ENCODE measurements at regions not wholly inside any gene's neighbourhood (a gene's known extent, or its start where the extent isn't known, plus 50 kb on each side); places are given as distances from the start of the nearest gene placed in this dataset.
"Not testable (repeated sequence)": the region's sequence is repeated elsewhere in the genome, so short reads cannot be mapped to it uniquely, and the experiment has no call there.

DNA sequence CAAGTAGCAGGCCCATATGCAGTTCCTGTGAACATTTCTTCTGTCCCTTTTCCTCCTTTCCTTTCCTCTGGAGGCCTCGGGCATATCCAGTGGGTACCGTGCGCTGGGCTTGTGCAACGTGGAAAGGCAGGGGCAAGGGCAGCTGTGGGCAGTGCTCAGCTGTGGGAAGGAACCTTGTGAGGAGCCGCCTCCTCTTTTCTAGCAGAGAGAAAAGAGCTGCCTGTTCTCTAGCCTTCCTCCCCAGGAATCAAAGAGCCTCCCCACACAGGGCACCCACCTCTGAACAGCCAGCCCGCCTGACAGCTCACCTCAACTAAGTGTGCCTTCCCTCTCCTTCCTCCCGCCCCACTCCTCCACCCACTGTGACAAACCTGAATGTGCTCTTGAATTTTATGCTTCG, 143.3 kb upstream of the HDDC2 start:
- H3K27me3 ChIP-seq: no peaks in the 10 kb centered on the region
- ATAC-seq (no peak), DNase-seq (no peak)
- no peaks in the 10 kb centered on the region for H3K36me3 ChIP-seq
- H3K4me1 ChIP-seq: no peaks in the 10 kb centered on the region
- TF ChIP-seq POLR2A (IDR thresholded peaks at IDR 0.05) (no peak), CTCF (IDR thresholded peaks at IDR 0.05 in 4 of 5, conservative IDR thresholded peaks at IDR 0.05 in 1 of 5) (no peak)
- no peak overlapping the region for H3K4me3 ChIP-seq
- intact Hi-C loops (cut with DNase I; ENCODE audit: low total_unique reads) (no loop called here), in situ Hi-C loops (cut with MboI; ENCODE audit: low sequenced_read_pairs in 4 of 4) (no loop called here)
- H3K9me3 ChIP-seq: no peaks in the 10 kb centered on the region
- H3K27ac ChIP-seq: peak overlapping the region; percentile 37 to 58 (median 44)

DNA sequence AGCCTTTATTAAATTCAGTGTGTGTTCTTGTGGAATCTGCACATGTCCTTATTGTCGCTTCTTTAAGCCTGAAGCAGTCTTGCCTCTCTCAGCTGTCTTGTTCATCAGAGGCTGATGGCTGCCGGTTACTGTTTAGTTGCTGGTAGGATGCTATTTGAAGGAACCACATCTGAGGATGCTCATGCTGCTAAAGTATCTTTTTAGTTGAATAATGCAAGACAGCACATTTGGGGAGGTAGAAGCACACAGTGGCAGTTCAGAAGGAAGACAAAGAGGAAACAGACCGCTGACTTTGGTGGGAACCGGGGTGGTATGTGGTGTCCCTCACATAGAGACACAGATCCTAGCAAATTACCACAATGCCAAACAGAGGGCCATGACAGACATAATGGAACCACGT, 144.2 kb upstream of the HDDC2 start:
- TF ChIP-seq CTCF (IDR thresholded peaks at IDR 0.05 in 4 of 5, conservative IDR thresholded peaks at IDR 0.05 in 1 of 5): no peak
- no peak for TF ChIP-seq POLR2A (IDR thresholded peaks at IDR 0.05)
- no peaks in the 10 kb centered on the region for H3K9me3 ChIP-seq
- H3K4me3 ChIP-seq: no peak overlapping the region
- no peak overlapping the region for H3K27ac ChIP-seq
- in situ Hi-C loops (cut with MboI; ENCODE audit: low sequenced_read_pairs in 4 of 4) (no loop called here), intact Hi-C loops (cut with DNase I; ENCODE audit: low total_unique reads) (no loop called here)
- no peaks in the 10 kb centered on the region for H3K36me3 ChIP-seq
- ATAC-seq: no peak
- DNase-seq: no peak
- H3K27me3 ChIP-seq: no peaks in the 10 kb centered on the region
- H3K4me1 ChIP-seq: no peaks in the 10 kb centered on the region

DNA sequence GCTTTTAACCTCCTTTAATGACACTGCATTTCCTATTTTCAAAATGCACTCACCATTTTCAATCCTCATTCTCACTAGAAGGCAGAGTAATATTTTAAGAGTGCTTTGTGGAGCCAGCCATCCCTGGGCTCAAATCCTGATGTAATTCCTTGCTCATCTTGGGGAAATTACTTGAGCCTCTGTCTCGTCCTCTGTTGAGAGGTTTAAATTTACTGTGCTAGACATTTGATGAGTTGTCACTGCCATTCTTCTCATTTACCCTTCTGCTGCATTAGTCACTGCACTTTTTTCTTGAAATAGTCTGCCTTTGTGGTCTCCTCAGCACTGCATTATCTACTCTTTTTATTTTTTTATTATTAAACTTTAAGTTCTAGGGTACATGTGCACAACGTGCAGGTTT, 150.0 kb upstream of the HDDC2 start:
- in situ Hi-C loops (cut with MboI; ENCODE audit: low sequenced_read_pairs in 4 of 4): no loop called here
- Histone ChIP-seq H3K9me3 (peaks cover 0 to 4% (median 0%) of the 10 kb centered on the region in 3 donors), H3K4me3 (no peak overlapping the region), H3K27me3 (no peaks in the 10 kb centered on the region), H3K27ac (no peak overlapping the region), H3K36me3 (no peaks in the 10 kb centered on the region), H3K4me1 (no peaks in the 10 kb centered on the region)
- DNase-seq: no peak
- no peak for TF ChIP-seq CTCF (IDR thresholded peaks at IDR 0.05 in 4 of 5, conservative IDR thresholded peaks at IDR 0.05 in 1 of 5)
- TF ChIP-seq POLR2A (IDR thresholded peaks at IDR 0.05): no peak
- no peak for ATAC-seq
- intact Hi-C loops (cut with DNase I; ENCODE audit: low total_unique reads): no loop called here

- H3K4me1 ChIP-seq: no peaks in the 10 kb centered on the region
- H3K27me3 ChIP-seq: no peaks in the 10 kb centered on the region
- in situ Hi-C loops (cut with MboI; ENCODE audit: low sequenced_read_pairs in 4 of 4) (no loop called here), intact Hi-C loops (cut with DNase I; ENCODE audit: low total_unique reads) (no loop called here)
- peaks cover 0 to 4% (median 0%) of the 10 kb centered on the region in 3 donors for H3K9me3 ChIP-seq
- ATAC-seq (no peak), DNase-seq (no peak)
- TF ChIP-seq POLR2A (IDR thresholded peaks at IDR 0.05): no peak
- TF ChIP-seq CTCF (IDR thresholded peaks at IDR 0.05 in 4 of 5, conservative IDR thresholded peaks at IDR 0.05 in 1 of 5): no peak
- no peak overlapping the region for H3K27ac ChIP-seq
- H3K4me3 ChIP-seq: no peak overlapping the region
- H3K36me3 ChIP-seq: no peaks in the 10 kb centered on the region
Measured at GRCh38 chr6:125453516-125453915, 151.7 kb upstream of the HDDC2 start.

DNA sequence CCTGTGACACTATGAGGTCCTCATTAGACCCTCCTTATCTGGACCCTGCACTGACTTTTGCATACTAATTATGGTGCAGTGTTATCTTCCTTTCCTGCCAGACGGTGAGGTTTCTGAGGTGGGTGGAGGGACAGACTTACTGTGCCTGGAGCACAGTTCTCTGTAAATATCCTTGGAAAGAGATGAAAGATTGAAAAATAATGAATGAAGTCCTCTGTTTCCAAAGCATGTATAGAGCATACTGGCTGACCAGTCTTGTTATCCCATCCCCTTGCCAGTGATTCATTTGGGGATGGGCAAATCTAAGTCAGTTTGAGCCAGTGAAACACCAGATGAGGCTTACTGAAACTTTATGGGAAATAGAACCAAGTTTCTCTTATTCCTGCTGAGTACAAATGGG, 152.6 kb upstream of the HDDC2 start:
- intact Hi-C loops (cut with DNase I; ENCODE audit: low total_unique reads): no loop called here
- ATAC-seq (no peak), DNase-seq (no peak)
- Histone ChIP-seq H3K36me3 (no peaks in the 10 kb centered on the region), H3K9me3 (peaks cover 0 to 4% (median 0%) of the 10 kb centered on the region in 3 donors), H3K27me3 (no peaks in the 10 kb centered on the region), H3K4me3 (no peak overlapping the region), H3K4me1 (no peaks in the 10 kb centered on the region), H3K27ac (no peak overlapping the region)
- no peak for TF ChIP-seq CTCF (IDR thresholded peaks at IDR 0.05 in 4 of 5, conservative IDR thresholded peaks at IDR 0.05 in 1 of 5)
- in situ Hi-C loops (cut with MboI; ENCODE audit: low sequenced_read_pairs in 4 of 4): no loop called here

DNA sequence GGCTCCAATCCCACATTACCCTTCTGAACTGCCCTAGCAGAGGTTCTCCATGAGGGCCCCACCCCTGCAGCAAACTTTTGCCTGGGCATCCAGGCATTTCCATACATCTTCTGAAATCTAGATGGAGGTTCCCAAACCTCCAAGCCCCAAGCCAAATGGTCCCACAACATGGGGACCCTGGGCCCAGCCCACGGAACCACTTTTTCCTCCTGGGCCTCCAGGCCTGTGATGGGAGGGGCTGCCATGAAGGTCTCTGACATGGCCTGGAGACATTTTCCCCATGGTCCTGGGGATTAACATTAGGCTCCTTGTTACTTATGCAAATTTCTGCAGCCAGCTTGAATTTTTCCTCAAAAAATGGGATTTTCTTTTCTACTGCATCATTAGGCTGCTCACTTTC, 156.7 kb upstream of the HDDC2 start:
- H3K4me3 ChIP-seq; H3K27ac ChIP-seq; intact Hi-C loops (cut with DNase I; ENCODE audit: low total_unique reads); H3K36me3 ChIP-seq; H3K9me3 ChIP-seq; H3K27me3 ChIP-seq; in situ Hi-C loops (cut with MboI; ENCODE audit: low sequenced_read_pairs in 4 of 4); H3K4me1 ChIP-seq; DNase-seq; ATAC-seq: not testable (repeated sequence)

DNA sequence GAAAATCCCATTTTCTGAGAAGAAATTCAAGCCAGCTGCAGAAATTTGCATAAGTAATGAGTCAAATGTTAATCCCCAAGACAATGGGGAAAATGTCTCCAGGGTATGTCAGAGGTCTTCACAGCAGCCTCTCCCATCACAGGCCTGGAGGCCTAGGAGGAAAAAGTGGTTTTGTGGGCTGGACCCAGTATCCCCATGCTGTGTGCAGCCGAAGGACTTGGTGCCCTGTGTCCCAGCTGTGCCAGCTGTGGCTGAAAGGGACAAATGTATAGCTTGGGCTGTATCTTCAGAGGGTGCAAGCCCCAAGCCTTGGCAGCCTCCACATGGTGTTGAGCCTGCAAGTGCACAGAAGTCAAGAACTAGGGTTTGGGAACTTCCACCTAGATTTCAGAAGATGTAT, 163.6 kb upstream of the HDDC2 start:
- ATAC-seq; H3K27ac ChIP-seq; H3K27me3 ChIP-seq; intact Hi-C loops (cut with DNase I; ENCODE audit: low total_unique reads); H3K4me1 ChIP-seq; in situ Hi-C loops (cut with MboI; ENCODE audit: low sequenced_read_pairs in 4 of 4); H3K9me3 ChIP-seq; H3K4me3 ChIP-seq; H3K36me3 ChIP-seq; DNase-seq: not testable (repeated sequence)
